Psoas muscle (tissue), 7 donors: ENCODE measurements at regions not wholly inside any gene's neighbourhood (a gene's known extent, or its start where the extent isn't known, plus 50 kb on each side); places are given as distances from the start of the nearest gene placed in this dataset.

ENCODE experiments used
- ATAC-seq, 4 donors: fragments of 200-7000 bp; cut with Tn5 transposase; one replicate each; pipeline ENCODE4 v1.9.1; 2020; ENCODE audit warnings: moderate library complexity in 3 of 4, mild to moderate bottlenecking in 2 of 4
- DNase-seq, 2 donors: peaks; one replicate each; pipeline ENCODE4 v3.0.0-alpha.2; 2020
- H3K27ac ChIP-seq: fragments of 200-600 bp; one replicate; pipeline ENCODE4 v1.8.0; 2022
- H3K27me3 ChIP-seq, 3 donors: fragments of 200-600 bp in 1 of 3; one replicate each; pipeline versions ENCODE4 v1.6.1 to v1.8.0; 2013 to 2022; ENCODE audit warnings: low read length in 2 of 3, mild to moderate bottlenecking in 2 of 3, moderate library complexity in 1 of 3; ENCODE audit not compliant: insufficient read depth in 3 of 3
- H3K36me3 ChIP-seq, 2 donors: fragments of 200-600 bp in 1 of 2; one replicate each; pipeline versions ENCODE4 v1.6.1 to v1.8.0; 2013 to 2022; ENCODE audit warnings: low read depth in 1 of 2, mild to moderate bottlenecking in 1 of 2, moderate library complexity in 1 of 2; ENCODE audit not compliant: insufficient read depth in 1 of 2
- H3K4me1 ChIP-seq: fragments of 200-600 bp; one replicate; pipeline ENCODE4 v1.8.0; 2022
- H3K4me3 ChIP-seq: fragments of 200-600 bp; one replicate; pipeline ENCODE4 v1.8.0; 2022; ENCODE audit warnings: mild to moderate bottlenecking
- H3K9me3 ChIP-seq: fragments of 200-600 bp; one replicate; pipeline ENCODE4 v1.8.0; 2022
- CTCF ChIP-seq: fragments of 200-600 bp; IDR thresholded peaks from one replicate; pipeline ENCODE4 v1.8.0; 2022; ENCODE audit warnings: antibody characterized with exemption
- WGBS, 3 donors: extraction: QIAGEN DNeasy Blood & Tissue Kit; methylation state at CpG; one replicate each; pipeline versions ENCODE4 v1.1.6 to v1.1.7; 2013; 5-methylcytosine and 5-hydroxymethylcytosine counted together
- intact Hi-C, 2 donors: fragments of 100-400 bp; cut with DNase I; formaldehyde crosslinking; loops; one replicate each; pipeline versions ENCODE4 v1.11.0 to v1.14.2; 2022
- donor health status: healthy with polysubstance abuse.
- donor health status: DM: no; HTN: no; CAD: no; lungs with moderate emphysema.
- donor health status: Bipolar disorder and iron deficiency.
- donor health status: healthy.
- donor health status: DM: yes; HTN: yes; CAD: no.
- donor health status: DM: no; HTN: no; CAD: no.
- donor health status: DM: yes; HTN: yes; CAD: no.

- no peaks in the 10 kb centered on the region for H3K36me3 ChIP-seq
- H3K4me1 ChIP-seq, result no peaks in the 10 kb centered on the region
- no peak overlapping the region for H3K4me3 ChIP-seq
- H3K9me3 ChIP-seq, result no peaks in the 10 kb centered on the region
- intact Hi-C loops, result no loop called here
- no peak for TF ChIP-seq CTCF
- H3K27ac ChIP-seq, result no peak overlapping the region
- H3K27me3 ChIP-seq, result peaks cover 0 to 2% (median 0%) of the 10 kb centered on the region in 3 donors
- no peak for DNase-seq
- 40 to 43% (median 41%) methylated on average over 10 of the region's 10 CpGs for WGBS, 3 donors
- ATAC-seq, result no peak
These were observed 811.5 kb upstream of the FRG1 start for GRCh38 chr4:189129044-189129694.

DNA sequence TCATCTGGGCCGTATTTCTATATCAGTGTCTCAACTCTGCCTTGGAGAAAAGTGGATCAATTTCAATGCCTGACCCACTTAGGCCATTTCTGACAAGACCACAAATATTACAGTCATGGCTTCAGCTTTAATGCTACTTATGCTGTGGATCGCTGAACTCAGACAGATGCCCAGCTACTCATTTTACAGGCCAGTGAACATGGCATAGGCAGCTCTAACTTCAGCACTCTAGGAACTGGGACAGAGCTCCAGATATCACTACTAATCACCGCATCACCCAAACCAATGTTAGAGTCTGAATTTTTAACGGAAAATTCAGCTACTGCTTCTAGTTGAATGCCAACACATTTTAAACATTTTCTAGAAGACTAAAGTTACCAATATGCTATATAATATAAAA is 809.6 kb upstream of the FRG1 start:
- H3K4me3 ChIP-seq, result no peak overlapping the region
- 49 to 57% (median 55%) methylated on average over 4 of the region's 4 CpGs for whole genome bisulfite sequencing, 3 donors
- no peak for ATAC-seq

GRCh38 chr4:189136462-189136861 is 804.2 kb upstream of the FRG1 start:
- no peaks in the 10 kb centered on the region for H3K4me1 ChIP-seq
- 58 to 74% (median 64%) methylated on average over 4 of the region's 4 CpGs for WGBS, 3 donors
- H3K27ac ChIP-seq, result no peak overlapping the region
- no peak overlapping the region for H3K4me3 ChIP-seq
- ATAC-seq (no peak), DNase-seq (no peak)
- H3K27me3 ChIP-seq, result no peaks in the 10 kb centered on the region
- no peak for TF ChIP-seq CTCF
- intact Hi-C loops, result no loop called here
- H3K9me3 ChIP-seq, result no peaks in the 10 kb centered on the region
- no peaks in the 10 kb centered on the region for H3K36me3 ChIP-seq

More for the DNA sequence above, 809.6 kb upstream of the FRG1 start:
- intact Hi-C loops, result no loop called here
- Histone ChIP-seq H3K9me3 (no peaks in the 10 kb centered on the region), H3K4me1 (no peaks in the 10 kb centered on the region), H3K36me3 (no peaks in the 10 kb centered on the region), H3K27me3 (peaks cover 0 to 2% (median 0%) of the 10 kb centered on the region in 3 donors), H3K27ac (no peak overlapping the region)
- DNase-seq, result no peak
- TF ChIP-seq CTCF, result no peak

- WGBS, 3 donors, result 77 to 82% (median 81%) methylated on average over 6 of the region's 6 CpGs
- no peaks in the 10 kb centered on the region for H3K27me3 ChIP-seq
- no peaks in the 10 kb centered on the region for H3K9me3 ChIP-seq
- ATAC-seq, result no peak
- DNase-seq, result no peak
- no peak overlapping the region for H3K27ac ChIP-seq
- no peaks in the 10 kb centered on the region for H3K4me1 ChIP-seq
- intact Hi-C loops, result no loop called here
- no peak for TF ChIP-seq CTCF
- no peak overlapping the region for H3K4me3 ChIP-seq
- no peaks in the 10 kb centered on the region for H3K36me3 ChIP-seq
These were observed 797.3 kb upstream of the FRG1 start for GRCh38 chr4:189143263-189143952.
